ENCODE measurements at regions not wholly inside any gene's neighbourhood (a gene's known extent, or its start where the extent isn't known, plus 50 kb on each side); places are given as distances from the start of the nearest gene placed in this dataset.

DNA sequence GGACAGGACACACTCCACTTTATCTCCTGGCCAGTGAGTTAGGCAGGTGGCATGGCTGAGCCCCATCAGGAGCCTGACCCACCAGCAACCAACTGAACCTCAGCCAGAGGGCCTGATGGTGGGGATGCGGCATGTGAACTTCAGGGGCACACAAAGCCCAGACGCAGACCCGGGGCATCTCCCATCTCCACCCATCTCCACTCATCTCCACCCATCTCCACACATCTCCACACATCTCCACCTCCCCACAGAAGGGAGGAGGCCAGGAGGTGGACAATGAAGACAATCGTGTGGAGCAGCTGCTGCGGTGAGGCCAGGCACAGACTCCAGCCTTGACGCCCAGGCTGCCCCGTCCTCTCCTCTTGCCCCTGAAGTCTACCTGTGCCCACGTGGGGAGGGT, 340.8 kb downstream of the CTTN start:
- RAD21 ChIA-PET (ENCODE audit: low non-redundant PET in 1 of 2, low total read pairs in 2 of 2, uncharacterized antibody in 2 of 2, unreplicated experiment in 2 of 2), result interaction anchor here in 1 of 2 experiments (0.6 kb wide), 1 partner anchor 86 kb away, joined by 3 read pairs; no protein-coding TSS in a partner anchor
- TF ChIP-seq ELF1 (IDR thresholded peaks at IDR 0.05; ENCODE audit: borderline replicate concordance, low read depth) (no peak), TCF7L2 (IDR thresholded peaks at IDR 0.05; ENCODE audit: borderline replicate concordance, extremely low read depth, insufficient read depth, insufficient read length) (no peak), YY1 (IDR thresholded peaks at IDR 0.05; ENCODE audit: extremely low read depth, insufficient replicate concordance, low read depth, low read length) (no peak), FOSL1 (IDR thresholded peaks at IDR 0.05; ENCODE audit: low read depth) (no peak), POLR2A (IDR thresholded peaks at IDR 0.05; ENCODE audit: borderline replicate concordance, extremely low read depth, insufficient read depth, insufficient read length) (no peak), POLR2AphosphoS5 (IDR thresholded peaks at IDR 0.05; ENCODE audit: low read depth, low read length) (no peak), SRF (IDR thresholded peaks at IDR 0.05; ENCODE audit: low read depth) (no peak), CBX3 (IDR thresholded peaks at IDR 0.05; ENCODE audit: low read depth) (no peak), SP1 (IDR thresholded peaks at IDR 0.05; ENCODE audit: low read depth) (no peak), ZNF274 (IDR thresholded peaks at IDR 0.05; ENCODE audit: low read depth, low read length) (no peak)
- TF ChIP-seq, protein P1, sequence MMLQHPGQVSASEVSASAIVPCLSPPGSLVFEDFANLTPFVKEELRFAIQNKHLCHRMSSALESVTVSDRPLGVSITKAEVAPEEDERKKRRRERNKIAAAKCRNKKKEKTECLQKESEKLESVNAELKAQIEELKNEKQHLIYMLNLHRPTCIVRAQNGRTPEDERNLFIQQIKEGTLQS (IDR thresholded peaks at IDR 0.05), result no peak
- TF ChIP-seq, protein P2, sequence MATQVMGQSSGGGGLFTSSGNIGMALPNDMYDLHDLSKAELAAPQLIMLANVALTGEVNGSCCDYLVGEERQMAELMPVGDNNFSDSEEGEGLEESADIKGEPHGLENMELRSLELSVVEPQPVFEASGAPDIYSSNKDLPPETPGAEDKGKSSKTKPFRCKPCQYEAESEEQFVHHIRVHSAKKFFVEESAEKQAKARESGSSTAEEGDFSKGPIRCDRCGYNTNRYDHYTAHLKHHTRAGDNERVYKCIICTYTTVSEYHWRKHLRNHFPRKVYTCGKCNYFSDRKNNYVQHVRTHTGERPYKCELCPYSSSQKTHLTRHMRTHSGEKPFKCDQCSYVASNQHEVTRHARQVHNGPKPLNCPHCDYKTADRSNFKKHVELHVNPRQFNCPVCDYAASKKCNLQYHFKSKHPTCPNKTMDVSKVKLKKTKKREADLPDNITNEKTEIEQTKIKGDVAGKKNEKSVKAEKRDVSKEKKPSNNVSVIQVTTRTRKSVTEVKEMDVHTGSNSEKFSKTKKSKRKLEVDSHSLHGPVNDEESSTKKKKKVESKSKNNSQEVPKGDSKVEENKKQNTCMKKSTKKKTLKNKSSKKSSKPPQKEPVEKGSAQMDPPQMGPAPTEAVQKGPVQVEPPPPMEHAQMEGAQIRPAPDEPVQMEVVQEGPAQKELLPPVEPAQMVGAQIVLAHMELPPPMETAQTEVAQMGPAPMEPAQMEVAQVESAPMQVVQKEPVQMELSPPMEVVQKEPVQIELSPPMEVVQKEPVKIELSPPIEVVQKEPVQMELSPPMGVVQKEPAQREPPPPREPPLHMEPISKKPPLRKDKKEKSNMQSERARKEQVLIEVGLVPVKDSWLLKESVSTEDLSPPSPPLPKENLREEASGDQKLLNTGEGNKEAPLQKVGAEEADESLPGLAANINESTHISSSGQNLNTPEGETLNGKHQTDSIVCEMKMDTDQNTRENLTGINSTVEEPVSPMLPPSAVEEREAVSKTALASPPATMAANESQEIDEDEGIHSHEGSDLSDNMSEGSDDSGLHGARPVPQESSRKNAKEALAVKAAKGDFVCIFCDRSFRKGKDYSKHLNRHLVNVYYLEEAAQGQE (IDR thresholded peaks at IDR 0.05; ENCODE audit: low read depth), result no peak
- TF ChIP-seq, protein P3, sequence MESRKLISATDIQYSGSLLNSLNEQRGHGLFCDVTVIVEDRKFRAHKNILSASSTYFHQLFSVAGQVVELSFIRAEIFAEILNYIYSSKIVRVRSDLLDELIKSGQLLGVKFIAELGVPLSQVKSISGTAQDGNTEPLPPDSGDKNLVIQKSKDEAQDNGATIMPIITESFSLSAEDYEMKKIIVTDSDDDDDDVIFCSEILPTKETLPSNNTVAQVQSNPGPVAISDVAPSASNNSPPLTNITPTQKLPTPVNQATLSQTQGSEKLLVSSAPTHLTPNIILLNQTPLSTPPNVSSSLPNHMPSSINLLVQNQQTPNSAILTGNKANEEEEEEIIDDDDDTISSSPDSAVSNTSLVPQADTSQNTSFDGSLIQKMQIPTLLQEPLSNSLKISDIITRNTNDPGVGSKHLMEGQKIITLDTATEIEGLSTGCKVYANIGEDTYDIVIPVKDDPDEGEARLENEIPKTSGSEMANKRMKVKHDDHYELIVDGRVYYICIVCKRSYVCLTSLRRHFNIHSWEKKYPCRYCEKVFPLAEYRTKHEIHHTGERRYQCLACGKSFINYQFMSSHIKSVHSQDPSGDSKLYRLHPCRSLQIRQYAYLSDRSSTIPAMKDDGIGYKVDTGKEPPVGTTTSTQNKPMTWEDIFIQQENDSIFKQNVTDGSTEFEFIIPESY (IDR thresholded peaks at IDR 0.05; ENCODE audit: extremely low read depth, insufficient replicate concordance, low read length), result no peak
- no peaks in the 10 kb centered on the region for H3K36me3 ChIP-seq (ENCODE audit: control insufficient read depth in 1 of 2, insufficient read depth in 2 of 2, low read length in 2 of 2)
- no peaks in the 10 kb centered on the region for H3K9me3 ChIP-seq (ENCODE audit: control insufficient read depth in 1 of 2, insufficient read depth in 1 of 2, low read depth in 1 of 2, low read length in 2 of 2)
- no peak for ATAC-seq
- intact Hi-C loops (cut with micrococcal nuclease), result no loop called here
- H3K9me2 ChIP-seq (ENCODE audit: insufficient read depth), result no peaks in the 10 kb centered on the region
- H3K79me2 ChIP-seq (ENCODE audit: insufficient read depth, low read length), result no peaks in the 10 kb centered on the region
- BruUV-seq (replicated peaks), result no TSS peak
- H3K9ac ChIP-seq (ENCODE audit: low read length), result no peak overlapping the region
- no peak for DNase-seq (ENCODE audit: low read depth, low spot score)
- no peak overlapping the region for H3K4me2 ChIP-seq (ENCODE audit: low read length)
- H3K4me1 ChIP-seq (ENCODE audit: control insufficient read depth in 1 of 2, insufficient read depth in 2 of 2, low read length in 2 of 2), result peaks cover 6% of the 10 kb centered on the region in 2 experiments; a peak in 3 of 4 replicates
- CTCF ChIA-PET, result no interaction called here
- H4K20me1 ChIP-seq (ENCODE audit: insufficient read depth), result no peaks in the 10 kb centered on the region
- H3K27me3 ChIP-seq (ENCODE audit: insufficient read depth, low read length), result no peaks in the 10 kb centered on the region
- no peak overlapping the region for H3K4me3 ChIP-seq (replicated peaks in 1 of 2; ENCODE audit: low read depth in 1 of 2, low read length in 2 of 2)
- H2AFZ ChIP-seq (ENCODE audit: low read depth, low read length, poor library complexity, severe bottlenecking), result no peak overlapping the region
- POLR2A ChIA-PET, result no interaction called here
- H3K27ac ChIP-seq (ENCODE audit: low read depth, low read length), result no peak overlapping the region
